Esophagus squamous epithelium (tissue), 4 donors: ENCODE measurements at regions not wholly inside any gene's neighbourhood (a gene's known extent, or its start where the extent isn't known, plus 50 kb on each side); places are given as distances from the start of the nearest gene placed in this dataset.

Experiments
- POLR2A ChIP-seq, 4 donors: fragments of 450-650 bp; IDR thresholded peaks; one replicate each; pipeline ENCODE4 v1.6.1; 2017; ENCODE audit warnings: antibody characterized with exemption in 4 of 4, mild to moderate bottlenecking in 4 of 4, moderate library complexity in 3 of 4
- TF ChIP-seq, protein P1 (sequence below), 6 experiments: fragments of 450-650 bp in 4 of 6; fragments of 200-600 bp in 2 of 6; sonication (generic) in 2 of 6; IDR thresholded peaks; one replicate each; pipeline ENCODE4 v1.5.1; 2016 to 2019; ENCODE audit warnings: antibody characterized with exemption in 6 of 6, mild to moderate bottlenecking in 4 of 6, moderate library complexity in 4 of 6

DNA sequence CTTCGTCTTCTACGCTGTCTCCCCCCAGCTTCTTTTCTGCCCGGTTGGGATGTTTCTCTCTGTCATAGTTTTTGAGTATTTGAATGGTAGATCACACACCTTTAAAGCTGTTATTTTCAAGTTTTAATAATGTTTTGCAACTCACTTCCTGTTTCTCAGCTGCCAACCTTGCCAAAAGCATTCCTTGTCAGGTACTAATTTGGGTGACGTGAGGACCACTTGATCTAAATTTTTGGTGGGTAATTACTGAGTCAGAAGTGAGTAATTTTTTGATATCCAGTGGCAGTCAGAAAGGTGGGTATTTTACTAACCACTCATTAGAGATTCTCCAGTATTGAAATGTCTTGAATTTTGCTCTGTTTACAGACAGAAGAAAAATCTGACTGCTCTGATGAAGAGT, 852.4 kb upstream of the FANCL start:
- TF ChIP-seq, protein P1, sequence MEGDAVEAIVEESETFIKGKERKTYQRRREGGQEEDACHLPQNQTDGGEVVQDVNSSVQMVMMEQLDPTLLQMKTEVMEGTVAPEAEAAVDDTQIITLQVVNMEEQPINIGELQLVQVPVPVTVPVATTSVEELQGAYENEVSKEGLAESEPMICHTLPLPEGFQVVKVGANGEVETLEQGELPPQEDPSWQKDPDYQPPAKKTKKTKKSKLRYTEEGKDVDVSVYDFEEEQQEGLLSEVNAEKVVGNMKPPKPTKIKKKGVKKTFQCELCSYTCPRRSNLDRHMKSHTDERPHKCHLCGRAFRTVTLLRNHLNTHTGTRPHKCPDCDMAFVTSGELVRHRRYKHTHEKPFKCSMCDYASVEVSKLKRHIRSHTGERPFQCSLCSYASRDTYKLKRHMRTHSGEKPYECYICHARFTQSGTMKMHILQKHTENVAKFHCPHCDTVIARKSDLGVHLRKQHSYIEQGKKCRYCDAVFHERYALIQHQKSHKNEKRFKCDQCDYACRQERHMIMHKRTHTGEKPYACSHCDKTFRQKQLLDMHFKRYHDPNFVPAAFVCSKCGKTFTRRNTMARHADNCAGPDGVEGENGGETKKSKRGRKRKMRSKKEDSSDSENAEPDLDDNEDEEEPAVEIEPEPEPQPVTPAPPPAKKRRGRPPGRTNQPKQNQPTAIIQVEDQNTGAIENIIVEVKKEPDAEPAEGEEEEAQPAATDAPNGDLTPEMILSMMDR (IDR thresholded peaks at IDR 0.05), result no peak
- no peak for TF ChIP-seq POLR2A (IDR thresholded peaks at IDR 0.05)
